Choroid plexus epithelial cell (primary cell): ENCODE measurements at regions not wholly inside any gene's neighbourhood (a gene's known extent, or its start where the extent isn't known, plus 50 kb on each side); places are given as distances from the start of the nearest gene placed in this dataset.

ENCODE experiments used
- DNase-seq: peaks from one replicate; pipeline ENCODE4 v3.0.0-alpha.2; 2010; ENCODE audit warnings: low read depth
- H3K4me3 ChIP-seq: 2 replicates; pipeline ENCODE4 v1.5.1; 2011; ENCODE audit warnings: low read depth, mild to moderate bottlenecking, control low read depth, low read length, moderate library complexity
- TF ChIP-seq, protein P1 (sequence below): conservative IDR thresholded peaks from 2 replicates; pipeline ENCODE4 v1.5.1; 2011; ENCODE audit warnings: low read depth, mild to moderate bottlenecking, control low read depth, inconsistent platforms, low read length, moderate library complexity

DNA sequence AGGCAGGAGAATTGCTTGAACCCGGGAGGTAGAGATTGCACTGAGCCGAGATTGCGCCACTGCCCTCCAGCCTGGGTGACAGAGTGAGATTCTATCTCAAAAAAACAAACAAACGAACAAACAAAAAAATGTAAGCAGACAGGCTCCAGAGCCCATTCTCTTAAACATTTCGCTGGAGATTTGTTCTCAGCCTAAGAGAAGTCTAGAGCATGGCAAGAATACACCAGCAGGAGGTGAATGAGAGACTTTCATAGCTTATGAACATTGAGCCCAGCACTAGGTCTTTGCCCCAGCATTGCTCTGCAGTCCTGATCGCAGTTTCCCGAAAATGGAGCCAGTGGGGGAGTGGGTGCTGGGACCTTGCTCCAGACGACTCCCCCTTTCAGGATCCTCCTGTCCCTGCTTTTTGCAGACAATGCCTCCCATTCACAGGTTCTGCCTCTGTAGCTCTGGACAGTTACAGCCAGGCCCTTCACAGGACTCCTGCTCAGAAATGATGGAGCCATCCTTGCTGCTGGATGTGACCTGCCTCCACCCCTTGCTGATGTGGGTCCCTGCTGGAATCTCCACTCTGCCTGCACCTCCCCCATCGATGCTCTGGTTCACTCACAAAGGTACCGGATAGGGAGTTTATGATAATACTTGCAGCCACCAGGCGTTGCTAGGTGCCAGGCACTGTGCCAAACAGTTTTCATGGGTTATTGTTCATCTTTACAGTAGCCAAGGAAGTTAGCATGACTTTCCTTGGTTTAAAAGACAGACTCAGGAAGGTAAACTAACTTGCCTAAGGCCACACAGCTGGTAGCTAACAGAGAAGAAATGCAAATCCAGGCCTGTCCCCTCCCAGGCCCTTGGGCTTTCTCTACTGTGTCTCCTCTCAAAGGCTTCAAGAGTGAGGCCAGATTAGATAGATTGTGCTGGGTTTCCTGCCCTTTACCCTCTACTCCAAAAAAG, 329.7 kb upstream of the TLE3 start:
- DNase-seq, result peak; percentile 28
- TF ChIP-seq, protein P1, sequence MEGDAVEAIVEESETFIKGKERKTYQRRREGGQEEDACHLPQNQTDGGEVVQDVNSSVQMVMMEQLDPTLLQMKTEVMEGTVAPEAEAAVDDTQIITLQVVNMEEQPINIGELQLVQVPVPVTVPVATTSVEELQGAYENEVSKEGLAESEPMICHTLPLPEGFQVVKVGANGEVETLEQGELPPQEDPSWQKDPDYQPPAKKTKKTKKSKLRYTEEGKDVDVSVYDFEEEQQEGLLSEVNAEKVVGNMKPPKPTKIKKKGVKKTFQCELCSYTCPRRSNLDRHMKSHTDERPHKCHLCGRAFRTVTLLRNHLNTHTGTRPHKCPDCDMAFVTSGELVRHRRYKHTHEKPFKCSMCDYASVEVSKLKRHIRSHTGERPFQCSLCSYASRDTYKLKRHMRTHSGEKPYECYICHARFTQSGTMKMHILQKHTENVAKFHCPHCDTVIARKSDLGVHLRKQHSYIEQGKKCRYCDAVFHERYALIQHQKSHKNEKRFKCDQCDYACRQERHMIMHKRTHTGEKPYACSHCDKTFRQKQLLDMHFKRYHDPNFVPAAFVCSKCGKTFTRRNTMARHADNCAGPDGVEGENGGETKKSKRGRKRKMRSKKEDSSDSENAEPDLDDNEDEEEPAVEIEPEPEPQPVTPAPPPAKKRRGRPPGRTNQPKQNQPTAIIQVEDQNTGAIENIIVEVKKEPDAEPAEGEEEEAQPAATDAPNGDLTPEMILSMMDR, result peak; percentile 38
- no peak overlapping the region for H3K4me3 ChIP-seq

DNA sequence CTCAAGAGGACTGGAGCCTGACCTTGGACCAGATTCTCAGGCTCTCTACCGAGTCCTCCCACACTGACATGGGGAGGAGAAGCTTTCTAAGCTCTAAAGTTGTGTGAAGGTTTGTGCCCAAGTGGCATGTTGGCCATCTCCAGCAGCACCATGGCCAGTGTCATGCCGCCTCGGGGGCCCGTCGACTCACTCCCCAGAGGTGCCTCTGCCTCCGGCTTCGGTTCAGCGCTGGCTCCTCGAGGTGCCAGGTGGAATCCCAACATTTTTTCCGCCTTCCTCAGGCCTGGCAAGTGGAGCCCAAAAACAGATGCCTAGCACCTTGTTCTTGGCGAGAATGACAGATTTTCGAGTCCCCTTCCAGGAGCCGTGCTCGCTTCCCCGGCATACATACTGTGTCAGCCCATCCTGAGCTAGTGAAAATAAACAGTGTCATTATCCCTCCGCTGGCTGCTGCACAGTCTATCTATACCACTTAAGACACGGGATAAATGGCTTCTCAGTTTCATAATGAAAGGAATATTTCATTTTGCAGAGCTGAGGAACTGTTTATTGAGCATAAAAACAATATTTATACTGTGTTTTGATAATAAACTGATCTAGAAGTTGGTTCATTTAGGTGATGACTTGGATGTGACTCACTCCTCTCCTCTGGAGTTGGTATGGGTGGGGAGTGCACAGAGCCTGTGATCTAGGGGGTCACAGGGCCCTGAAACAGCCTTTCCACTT, 328.5 kb upstream of the TLE3 start:
- DNase-seq, result peak; percentile 13
- TF ChIP-seq, protein P1, result no peak
- H3K4me3 ChIP-seq, result no peak overlapping the region

DNA sequence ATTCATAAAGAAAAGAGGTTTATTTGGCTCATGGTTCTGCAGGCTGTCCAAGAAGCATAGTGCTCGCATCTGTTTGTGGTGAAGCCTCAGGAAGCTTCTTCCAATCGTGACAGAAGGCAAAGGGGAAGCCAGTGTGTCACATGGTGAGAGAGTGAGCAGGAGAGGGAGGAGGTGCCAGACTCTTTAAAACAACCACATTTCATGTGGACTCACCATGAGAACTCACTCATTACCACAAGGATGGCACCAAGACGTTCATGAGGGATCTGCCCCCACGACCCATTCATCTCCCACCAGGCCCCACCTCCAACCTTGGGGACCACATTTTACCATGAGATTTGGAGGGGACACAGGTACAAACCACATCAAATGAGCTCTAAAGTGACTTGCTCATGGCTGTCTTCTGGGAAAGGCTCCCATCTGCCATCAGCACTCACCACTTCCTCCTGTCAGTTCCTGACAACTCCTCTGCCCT, 327.3 kb upstream of the TLE3 start:
- TF ChIP-seq, protein P1, result no peak
- H3K4me3 ChIP-seq, result no peak overlapping the region
- DNase-seq, result no peak

DNA sequence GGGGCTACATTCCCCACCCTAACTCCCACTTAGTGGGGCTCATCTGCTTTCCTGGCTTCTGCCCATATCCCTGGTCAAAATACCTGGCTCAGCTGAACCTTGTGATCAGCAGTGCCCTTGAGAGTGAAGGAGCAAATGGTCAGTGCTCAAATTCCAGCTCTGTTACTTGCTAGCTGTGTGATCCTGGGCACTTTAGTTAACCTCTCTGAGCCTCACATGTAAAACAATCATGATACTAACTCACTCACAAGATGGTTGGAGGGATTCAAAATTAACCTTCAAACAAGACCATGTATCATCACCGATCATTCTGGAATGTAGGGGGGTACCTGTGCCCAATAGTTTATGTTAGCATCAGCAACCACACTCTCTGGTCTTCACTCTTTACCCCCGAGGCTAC, 325.6 kb upstream of the TLE3 start:
- no peak overlapping the region for H3K4me3 ChIP-seq
- TF ChIP-seq, protein P1, result no peak

DNA sequence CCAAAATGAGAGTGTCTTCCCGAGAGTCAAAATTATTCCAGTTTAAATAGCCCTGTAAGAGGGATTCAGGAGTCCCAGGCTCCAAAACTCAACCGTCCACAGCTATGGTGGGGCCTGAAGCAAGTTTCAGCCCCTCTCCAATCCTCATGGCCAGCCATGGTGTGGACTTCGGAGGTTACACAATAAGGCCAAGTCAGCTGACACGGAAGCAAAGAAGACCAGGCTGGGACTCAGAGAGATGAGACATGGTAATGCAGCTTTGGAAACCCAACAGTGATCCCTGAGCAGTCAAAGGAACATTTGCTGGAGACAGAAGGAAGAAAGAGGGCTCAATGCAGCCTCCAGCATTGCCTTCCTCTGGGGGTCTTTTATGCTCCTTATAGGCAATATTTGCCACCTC, 324.6 kb upstream of the TLE3 start:
- DNase-seq, result no peak
- H3K4me3 ChIP-seq, result no peak overlapping the region
- TF ChIP-seq, protein P1, result no peak

More for the DNA sequence above, 325.6 kb upstream of the TLE3 start:
- no peak for DNase-seq

DNA sequence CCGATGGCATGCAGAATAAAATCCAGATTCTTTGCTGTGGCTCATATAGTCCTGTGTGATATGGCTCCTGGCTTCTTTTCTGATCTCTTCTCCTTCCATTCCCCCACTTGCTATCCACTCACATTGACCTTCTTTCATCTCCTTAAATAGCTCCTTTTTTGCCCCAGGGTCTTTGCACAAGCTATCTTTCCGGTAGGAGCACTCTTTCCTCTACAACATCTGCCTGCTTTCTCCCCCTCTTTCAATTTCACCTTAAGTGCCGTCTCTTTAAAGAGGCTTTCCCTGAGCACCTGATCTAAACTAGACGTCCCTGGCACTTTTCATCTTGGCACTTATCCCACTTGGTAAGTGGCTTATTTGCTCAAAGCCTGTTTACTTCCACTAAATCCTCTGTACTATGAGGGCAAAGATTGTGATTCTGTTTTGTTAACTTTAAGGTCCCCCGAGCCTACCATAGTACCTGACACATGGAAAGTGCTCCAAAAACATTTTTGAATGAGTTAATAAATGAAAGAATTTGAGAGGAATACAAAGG, 323.3 kb upstream of the TLE3 start:
- TF ChIP-seq, protein P1, result no peak
- no peak for DNase-seq
- H3K4me3 ChIP-seq, result no peak overlapping the region
